ENCODE measurements at regions not wholly inside any gene's neighbourhood (a gene's known extent, or its start where the extent isn't known, plus 50 kb on each side); places are given as distances from the start of the nearest gene placed in this dataset.

GRCh38 chr17:5874486-5874885, 195.7 kb upstream of the WSCD1 start:
- no peak for TF ChIP-seq CTCF (IDR thresholded peaks at IDR 0.05)
- no peak for TF ChIP-seq POLR2A (IDR thresholded peaks at IDR 0.05)
